22Rv1 (cell line): ENCODE measurements at regions not wholly inside any gene's neighbourhood (a gene's known extent, or its start where the extent isn't known, plus 50 kb on each side); places are given as distances from the start of the nearest gene placed in this dataset.

Experiments used
- ZFX ChIP-seq: fragments of 450-650 bp; IDR thresholded peaks from 2 replicates; pipeline ENCODE4 v1.6.1; 2017; ENCODE audit warnings: antibody characterized with exemption, borderline replicate concordance
- TF ChIP-seq, protein P1 (sequence below): fragments of 450-650 bp; IDR thresholded peaks from 2 replicates; pipeline ENCODE4 v1.5.1; 2017; ENCODE audit warnings: mild to moderate bottlenecking

DNA sequence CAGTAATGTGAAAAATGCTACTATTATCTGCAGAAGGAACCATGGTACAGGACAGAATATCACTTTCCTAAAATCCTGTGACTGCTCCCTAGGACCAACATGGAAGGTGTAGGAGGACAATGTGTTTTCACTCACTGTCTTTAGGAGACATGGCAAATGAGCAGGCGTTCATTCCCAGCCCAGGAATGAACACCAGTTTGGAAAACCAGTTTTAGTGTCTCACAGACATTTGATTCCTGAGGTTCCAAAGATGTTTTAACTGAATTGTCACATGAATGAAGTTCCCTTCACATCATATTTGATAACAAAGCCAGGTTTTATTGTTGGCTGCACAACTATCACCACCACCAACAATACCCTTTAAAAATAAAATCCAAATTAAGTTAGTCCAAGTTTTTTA is 178.2 kb downstream of the ENC1 start:
- TF ChIP-seq, protein P1, sequence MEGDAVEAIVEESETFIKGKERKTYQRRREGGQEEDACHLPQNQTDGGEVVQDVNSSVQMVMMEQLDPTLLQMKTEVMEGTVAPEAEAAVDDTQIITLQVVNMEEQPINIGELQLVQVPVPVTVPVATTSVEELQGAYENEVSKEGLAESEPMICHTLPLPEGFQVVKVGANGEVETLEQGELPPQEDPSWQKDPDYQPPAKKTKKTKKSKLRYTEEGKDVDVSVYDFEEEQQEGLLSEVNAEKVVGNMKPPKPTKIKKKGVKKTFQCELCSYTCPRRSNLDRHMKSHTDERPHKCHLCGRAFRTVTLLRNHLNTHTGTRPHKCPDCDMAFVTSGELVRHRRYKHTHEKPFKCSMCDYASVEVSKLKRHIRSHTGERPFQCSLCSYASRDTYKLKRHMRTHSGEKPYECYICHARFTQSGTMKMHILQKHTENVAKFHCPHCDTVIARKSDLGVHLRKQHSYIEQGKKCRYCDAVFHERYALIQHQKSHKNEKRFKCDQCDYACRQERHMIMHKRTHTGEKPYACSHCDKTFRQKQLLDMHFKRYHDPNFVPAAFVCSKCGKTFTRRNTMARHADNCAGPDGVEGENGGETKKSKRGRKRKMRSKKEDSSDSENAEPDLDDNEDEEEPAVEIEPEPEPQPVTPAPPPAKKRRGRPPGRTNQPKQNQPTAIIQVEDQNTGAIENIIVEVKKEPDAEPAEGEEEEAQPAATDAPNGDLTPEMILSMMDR, result no peak
- no peak for TF ChIP-seq ZFX
